ENCODE measurements at regions not wholly inside any gene's neighbourhood (a gene's known extent, or its start where the extent isn't known, plus 50 kb on each side); places are given as distances from the start of the nearest gene placed in this dataset.
A peak's percentile ranks its signal among the peaks of the same experiment; 100 is the strongest.

DNA sequence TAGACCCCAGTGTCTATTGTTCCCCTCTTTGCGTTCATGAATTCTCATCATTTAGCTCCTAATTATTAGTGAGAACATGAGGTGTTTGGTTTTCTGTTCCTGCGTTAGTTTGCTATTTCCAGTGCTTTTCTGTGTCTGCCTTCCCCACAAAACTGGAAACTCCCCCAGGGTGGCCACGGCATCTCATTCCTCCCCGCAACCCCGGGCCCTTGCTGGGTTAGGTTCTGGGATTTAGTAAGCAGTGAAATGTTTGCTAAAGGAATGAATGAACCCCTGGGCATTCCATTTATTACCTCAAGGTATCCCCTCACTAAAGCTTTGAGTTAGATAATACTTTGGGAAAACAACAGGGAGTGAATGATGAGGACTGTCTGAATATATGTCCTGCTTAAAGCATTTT, 142.9 kb downstream of the GLUL start:
- H3K4me3 ChIP-seq (replicated peaks in 1 of 3; ENCODE audit: insufficient read depth in 1 of 3, low read depth in 2 of 3, low read length in 3 of 3): peak overlapping the region; percentile 19 to 61 (median 49); a peak in 5 of 6 replicates
- H3K4me1 ChIP-seq (ENCODE audit: insufficient read depth, low read length): peaks cover 28% of the 10 kb centered on the region
- ChIA-PET POLR2A (interaction anchor here (0.6 to 1.5 kb wide), 8 partner anchors 31 to 143 kb away, joined by 3 to 19 read pairs (median 5); partner anchors contain the start of gene GLUL), CTCF (ENCODE audit: low intra/inter-chr PET ratio, low total read pairs) (no interaction called here)
- H3K36me3 ChIP-seq (replicated peaks in 1 of 2; ENCODE audit: control insufficient read depth in 1 of 2, insufficient read depth in 2 of 2, low read length in 2 of 2): no peaks in the 10 kb centered on the region
- FAIRE-seq: no peak
- peak overlapping the region; percentile 80 for H3K27ac ChIP-seq (ENCODE audit: extremely low read length, insufficient read depth, low read length)
- H3K9ac ChIP-seq (ENCODE audit: insufficient read depth, low read depth, low read length): peak overlapping the region; percentile 60
- H4K20me1 ChIP-seq (ENCODE audit: insufficient read depth, low read length): no peaks in the 10 kb centered on the region
- H3K4me2 ChIP-seq (ENCODE audit: low read depth, low read length): peak overlapping the region; percentile 85
- H3K79me2 ChIP-seq (ENCODE audit: insufficient read depth, low read length): no peaks in the 10 kb centered on the region
- intact Hi-C loops (cut with micrococcal nuclease; ENCODE audit: unreplicated experiment): loop anchor here (2.0 to 5.0 kb wide), 3 partner anchors 39 to 164 kb away; no protein-coding TSS in a partner anchor
- H3K9me3 ChIP-seq (ENCODE audit: low read length): no peaks in the 10 kb centered on the region
- no peak for DNase-seq (ENCODE audit: low spot score)
- in situ Hi-C loops (cut with HindIII; ENCODE audit: extremely low pct_ligation_motif_present, low pct_unique_long_range_greater_than_20kb): loop anchor here (10.0 kb wide), 1 partner anchor 104 kb away; no protein-coding TSS in a partner anchor
- ATAC-seq: peak; percentile 56
- no TSS peak for BruUV-seq (replicated peaks)
- H2AFZ ChIP-seq (ENCODE audit: low read length): peak overlapping the region; percentile 69
- no peak for TF ChIP-seq PHF20 (CRISPR knock-in tag; IDR thresholded peaks at IDR 0.05)
- TF ChIP-seq, protein P1, sequence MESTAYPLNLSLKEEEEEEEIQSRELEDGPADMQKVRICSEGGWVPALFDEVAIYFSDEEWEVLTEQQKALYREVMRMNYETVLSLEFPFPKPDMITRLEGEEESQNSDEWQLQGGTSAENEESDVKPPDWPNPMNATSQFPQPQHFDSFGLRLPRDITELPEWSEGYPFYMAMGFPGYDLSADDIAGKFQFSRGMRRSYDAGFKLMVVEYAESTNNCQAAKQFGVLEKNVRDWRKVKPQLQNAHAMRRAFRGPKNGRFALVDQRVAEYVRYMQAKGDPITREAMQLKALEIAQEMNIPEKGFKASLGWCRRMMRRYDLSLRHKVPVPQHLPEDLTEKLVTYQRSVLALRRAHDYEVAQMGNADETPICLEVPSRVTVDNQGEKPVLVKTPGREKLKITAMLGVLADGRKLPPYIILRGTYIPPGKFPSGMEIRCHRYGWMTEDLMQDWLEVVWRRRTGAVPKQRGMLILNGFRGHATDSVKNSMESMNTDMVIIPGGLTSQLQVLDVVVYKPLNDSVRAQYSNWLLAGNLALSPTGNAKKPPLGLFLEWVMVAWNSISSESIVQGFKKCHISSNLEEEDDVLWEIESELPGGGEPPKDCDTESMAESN (CRISPR knock-in tag; conservative IDR thresholded peaks at IDR 0.05): no peak
- TF ChIP-seq, protein P2, sequence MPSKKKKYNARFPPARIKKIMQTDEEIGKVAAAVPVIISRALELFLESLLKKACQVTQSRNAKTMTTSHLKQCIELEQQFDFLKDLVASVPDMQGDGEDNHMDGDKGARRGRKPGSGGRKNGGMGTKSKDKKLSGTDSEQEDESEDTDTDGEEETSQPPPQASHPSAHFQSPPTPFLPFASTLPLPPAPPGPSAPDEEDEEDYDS (CRISPR knock-in tag; IDR thresholded peaks at IDR 0.05): no peak
- no peak for TF ChIP-seq FOXP1 (IDR thresholded peaks at IDR 0.05)
- TF ChIP-seq FOXP1 (CRISPR knock-in tag; IDR thresholded peaks at IDR 0.05): no peak
- TF ChIP-seq ZNF44 (CRISPR knock-in tag; IDR thresholded peaks at IDR 0.05): 0 out of 2 replicates have a peak, but pooled peaks have one; percentile 23
- TF ChIP-seq ZNF12 (CRISPR knock-in tag; IDR thresholded peaks at IDR 0.05): no peak
- TF ChIP-seq, protein P3, sequence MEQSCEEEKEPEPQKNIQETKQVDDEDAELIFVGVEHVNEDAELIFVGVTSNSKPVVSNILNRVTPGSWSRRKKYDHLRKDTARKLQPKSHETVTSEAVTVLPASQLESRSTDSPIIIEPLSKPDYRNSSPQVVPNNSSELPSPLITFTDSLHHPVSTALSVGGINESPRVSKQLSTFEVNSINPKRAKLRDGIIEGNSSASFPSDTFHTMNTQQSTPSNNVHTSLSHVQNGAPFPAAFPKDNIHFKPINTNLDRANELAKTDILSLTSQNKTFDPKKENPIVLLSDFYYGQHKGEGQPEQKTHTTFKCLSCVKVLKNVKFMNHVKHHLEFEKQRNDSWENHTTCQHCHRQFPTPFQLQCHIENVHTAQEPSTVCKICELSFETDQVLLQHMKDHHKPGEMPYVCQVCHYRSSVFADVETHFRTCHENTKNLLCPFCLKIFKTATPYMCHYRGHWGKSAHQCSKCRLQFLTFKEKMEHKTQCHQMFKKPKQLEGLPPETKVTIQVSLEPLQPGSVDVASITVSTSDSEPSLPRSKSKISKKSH (CRISPR knock-in tag; IDR thresholded peaks at IDR 0.05; ENCODE audit: borderline replicate concordance): no peak
- no peak for TF ChIP-seq BHLHE40 (IDR thresholded peaks at IDR 0.05; ENCODE audit: low read length)
- WGBS (ENCODE audit: low lambda C conversion rate): 9% methylated on average over 5 of the region's 5 CpGs
- no peaks in the 10 kb centered on the region for H3K27me3 ChIP-seq (ENCODE audit: control insufficient read depth in 1 of 2, insufficient read depth in 2 of 2, low read length in 2 of 2)
